Natural killer cell (primary cell): ENCODE measurements at regions not wholly inside any gene's neighbourhood (a gene's known extent, or its start where the extent isn't known, plus 50 kb on each side); places are given as distances from the start of the nearest gene placed in this dataset.

ENCODE experiments used
- ATAC-seq, 3 donors: fragments of 150-1000 bp in 2 of 3; fragments of 200-7000 bp in 1 of 3; cut with Tn5 transposase; 1 replicate in 1 of 3; 2 replicates in 2 of 3; pipeline ENCODE4 v1.10.0; 2021; ENCODE audit warnings: mild to moderate bottlenecking in 2 of 3, moderate library complexity in 2 of 3
- DNase-seq, 2 donors: peaks; one replicate each; pipeline versions ENCODE4 v3.0.0 to v3.0.0-alpha.2; 2013 to 2021; ENCODE audit warnings: mixed read lengths in 1 of 2
- H3K27ac ChIP-seq: one replicate; pipeline ENCODE4 v1.5.1; 2013; ENCODE audit warnings: mild to moderate bottlenecking, low read length
- H3K27me3 ChIP-seq: one replicate; pipeline ENCODE4 v1.6.1; 2013; ENCODE audit warnings: low read length; ENCODE audit not compliant: control insufficient read depth, insufficient read depth
- H3K36me3 ChIP-seq: one replicate; pipeline ENCODE4 v1.6.1; 2013; ENCODE audit warnings: low read length; ENCODE audit not compliant: control insufficient read depth, insufficient read depth
- H3K4me1 ChIP-seq: one replicate; pipeline ENCODE4 v1.6.1; 2013; ENCODE audit warnings: low read length; ENCODE audit not compliant: control insufficient read depth, insufficient read depth
- H3K4me3 ChIP-seq: one replicate; pipeline ENCODE4 v1.5.1; 2013; ENCODE audit warnings: low read length
- H3K9me3 ChIP-seq: one replicate; pipeline ENCODE4 v1.6.1; 2013; ENCODE audit warnings: low read length; ENCODE audit not compliant: control insufficient read depth, insufficient read depth
- H3K27ac Mint-ChIP-seq, 2 donors: one replicate each; pipeline ENCODE4 v1.8.0; 2022; ENCODE audit warnings: mild to moderate bottlenecking in 2 of 2, mixed read lengths in 2 of 2, moderate library complexity in 1 of 2
- H3K27me3 Mint-ChIP-seq, 2 donors: one replicate each; pipeline ENCODE4 v1.8.0; 2022; ENCODE audit warnings: low read depth in 2 of 2, mixed read lengths in 2 of 2
- H3K36me3 Mint-ChIP-seq: one replicate; pipeline ENCODE4 v1.8.0; 2022; ENCODE audit warnings: mixed read lengths
- H3K4me1 Mint-ChIP-seq, 2 donors: one replicate each; pipeline ENCODE4 v1.8.0; 2022; ENCODE audit warnings: mixed read lengths in 2 of 2
- H3K4me3 Mint-ChIP-seq: one replicate; pipeline ENCODE4 v1.8.0; 2022; ENCODE audit warnings: mild to moderate bottlenecking, moderate library complexity, mixed read lengths
- H3K9me3 Mint-ChIP-seq, 2 donors: one replicate each; pipeline ENCODE4 v1.8.0; 2022; ENCODE audit warnings: mixed read lengths in 2 of 2
- CTCF ChIP-seq: fragments of 200-600 bp; IDR thresholded peaks from one replicate; pipeline ENCODE4 v1.8.0; 2022; ENCODE audit warnings: antibody characterized with exemption
- WGBS: methylation state at CpG from one replicate; pipeline ENCODE4 v1.1.7; 2013; ENCODE audit warnings: missing lambda C conversion rate; ENCODE audit not compliant: insufficient coverage; 5-methylcytosine and 5-hydroxymethylcytosine counted together
- intact Hi-C: fragments of 100-400 bp; cut with micrococcal nuclease; formaldehyde crosslinking; loops from one replicate; pipeline ENCODE4 v1.14.2; 2022

GRCh38 chr9:82613498-82613897 is 449.4 kb downstream of the RASEF start:
- Histone ChIP-seq H3K27ac (no peak overlapping the region), H3K4me3 (no peak overlapping the region), H3K9me3 (no peaks in the 10 kb centered on the region), H3K4me1 (no peaks in the 10 kb centered on the region), H3K36me3 (no peaks in the 10 kb centered on the region), H3K27me3 (no peaks in the 10 kb centered on the region)
- Mint-ChIP-seq H3K4me1 (no peaks in the 10 kb centered on the region), H3K27ac (no peak overlapping the region), H3K36me3 (no peaks in the 10 kb centered on the region), H3K27me3 (no peaks in the 10 kb centered on the region), H3K4me3 (no peak overlapping the region), H3K9me3 (peaks cover 5 to 6% of the 10 kb centered on the region in 2 donors)
- WGBS = 86% methylated on average over 2 of the region's 3 CpGs
- ATAC-seq (no peak), DNase-seq (no peak)
- intact Hi-C loops = no loop called here
- TF ChIP-seq CTCF = no peak

GRCh38 chr9:82616545-82616944 is 446.4 kb downstream of the RASEF start:
- Mint-ChIP-seq H3K9me3 (peaks cover 9 to 13% of the 10 kb centered on the region in 2 donors), H3K36me3 (no peaks in the 10 kb centered on the region), H3K4me1 (no peaks in the 10 kb centered on the region), H3K27ac (no peak overlapping the region), H3K4me3 (no peak overlapping the region), H3K27me3 (no peaks in the 10 kb centered on the region)
- no peak for TF ChIP-seq CTCF
- Histone ChIP-seq H3K27ac (no peak overlapping the region), H3K27me3 (no peaks in the 10 kb centered on the region), H3K36me3 (no peaks in the 10 kb centered on the region), H3K4me3 (no peak overlapping the region), H3K4me1 (no peaks in the 10 kb centered on the region), H3K9me3 (no peaks in the 10 kb centered on the region)
- WGBS = 84% methylated on average over 3 of the region's 3 CpGs
- intact Hi-C loops = no loop called here
- no peak for ATAC-seq
- DNase-seq = no peak

- peaks cover 7 to 13% of the 10 kb centered on the region in 2 donors for H3K9me3 Mint-ChIP-seq
- H3K36me3 Mint-ChIP-seq = no peaks in the 10 kb centered on the region
- no peak overlapping the region for H3K27ac ChIP-seq
- no peaks in the 10 kb centered on the region for H3K4me1 Mint-ChIP-seq
- H3K4me3 ChIP-seq = no peak overlapping the region
- H3K27me3 ChIP-seq = no peaks in the 10 kb centered on the region
- intact Hi-C loops = no loop called here
- no peaks in the 10 kb centered on the region for H3K27me3 Mint-ChIP-seq
- no peaks in the 10 kb centered on the region for H3K36me3 ChIP-seq
- TF ChIP-seq CTCF = no peak
- no peak overlapping the region for H3K27ac Mint-ChIP-seq
- no peaks in the 10 kb centered on the region for H3K4me1 ChIP-seq
- no peak for DNase-seq
- WGBS = 89% methylated on average over 1 of the region's 1 CpG
- no peaks in the 10 kb centered on the region for H3K9me3 ChIP-seq
- no peak overlapping the region for H3K4me3 Mint-ChIP-seq
- ATAC-seq = no peak
Observed at GRCh38 chr9:82621447-82621846, 441.5 kb downstream of the RASEF start.

- Histone ChIP-seq H3K36me3 (no peaks in the 10 kb centered on the region), H3K27me3 (no peaks in the 10 kb centered on the region), H3K4me1 (no peaks in the 10 kb centered on the region), H3K9me3 (peaks cover 11% of the 10 kb centered on the region), H3K27ac (no peak overlapping the region), H3K4me3 (no peak overlapping the region)
- Mint-ChIP-seq H3K4me1 (no peaks in the 10 kb centered on the region), H3K4me3 (no peak overlapping the region), H3K27ac (no peak overlapping the region), H3K27me3 (no peaks in the 10 kb centered on the region), H3K36me3 (no peaks in the 10 kb centered on the region), H3K9me3 (peaks cover 14 to 16% of the 10 kb centered on the region in 2 donors)
- DNase-seq = no peak
- no peak for TF ChIP-seq CTCF
- no peak for ATAC-seq
- intact Hi-C loops = no loop called here
- 91% methylated on average over 3 of the region's 3 CpGs for WGBS
Observed at GRCh38 chr9:82637368-82637767, 425.6 kb downstream of the RASEF start.
